ENCODE measurements at regions not wholly inside any gene's neighbourhood (a gene's known extent, or its start where the extent isn't known, plus 50 kb on each side); places are given as distances from the start of the nearest gene placed in this dataset.

GRCh38 chr9:129323376-129323998 lies 145.4 kb upstream of the IER5L start:
- POLR2A ChIA-PET (ENCODE audit: low non-redundant PET), result interaction anchor here (0.6 kb wide), 1 partner anchor 90 kb away, joined by 9 read pairs; no protein-coding TSS in a partner anchor
- DNase-seq (ENCODE audit: low spot score), result no peak
- Histone ChIP-seq H3K4me1 (ENCODE audit: insufficient read depth, low read length, poor library complexity, severe bottlenecking) (peaks cover 30% of the 10 kb centered on the region), H3K4me3 (ENCODE audit: low read depth, low read length, poor library complexity, severe bottlenecking) (no peak overlapping the region), H3K9me3 (ENCODE audit: low read depth, low read length, poor library complexity, severe bottlenecking) (no peaks in the 10 kb centered on the region), H3K27ac (ENCODE audit: low read depth, low read length, poor library complexity, severe bottlenecking) (no peak overlapping the region), H3K36me3 (ENCODE audit: insufficient read depth, low read length, poor library complexity, severe bottlenecking) (no peaks in the 10 kb centered on the region), H3K27me3 (replicated peaks; ENCODE audit: insufficient read depth, low read depth, low read length, poor library complexity) (no peaks in the 10 kb centered on the region)
- intact Hi-C loops (cut with micrococcal nuclease; ENCODE audit: unreplicated experiment), result loop anchor here (5.0 kb wide), 1 partner anchor 289 kb away; no protein-coding TSS in a partner anchor
- BruUV-seq (replicated peaks), result no TSS peak
- CTCF ChIA-PET, result no interaction called here
- TF ChIP-seq EZH2 (IDR thresholded peaks at IDR 0.05; ENCODE audit: borderline replicate concordance, low read depth, low read length, poor library complexity, severe bottlenecking) (no peak), CTCF (conservative IDR thresholded peaks at IDR 0.05; ENCODE audit: low read depth, low read length) (no peak)

DNA sequence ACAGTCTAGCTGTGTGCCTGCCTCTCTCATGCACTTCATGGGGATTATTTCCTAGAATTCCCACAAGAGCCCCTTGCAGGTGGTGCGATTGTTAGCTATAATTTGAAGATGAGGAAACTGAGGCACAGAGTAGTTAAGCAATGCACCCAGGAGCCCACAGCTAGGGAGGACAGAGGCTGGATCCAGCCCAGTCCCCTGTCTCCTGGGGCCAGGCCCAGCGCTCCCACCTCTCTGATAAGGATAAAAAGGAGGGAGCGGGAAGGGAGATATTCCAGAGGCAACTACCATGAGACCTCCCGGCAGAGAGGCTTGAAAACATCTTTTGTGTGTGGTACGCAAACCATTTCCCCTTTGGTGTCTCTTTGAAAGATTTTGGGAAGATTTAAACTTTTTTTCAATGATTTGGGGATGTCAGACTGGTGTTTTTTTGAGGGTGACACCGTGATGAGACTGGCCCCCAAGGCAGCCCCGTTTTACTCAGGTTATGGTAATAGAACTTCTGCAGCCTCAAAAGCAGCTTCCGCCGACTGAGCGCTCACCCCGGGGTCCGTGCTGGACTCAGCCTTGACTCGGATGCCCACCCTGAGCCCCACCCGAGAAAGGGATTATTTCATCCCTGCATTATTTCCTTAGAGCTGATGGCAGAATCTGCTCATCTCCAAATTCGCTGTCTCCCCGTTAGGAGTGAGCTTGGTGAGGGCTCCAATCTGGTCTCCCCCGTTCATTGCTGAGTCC lies 144.7 kb upstream of the IER5L start:
- Histone ChIP-seq H3K27me3 (replicated peaks; ENCODE audit: insufficient read depth, low read depth, low read length, poor library complexity) (no peaks in the 10 kb centered on the region), H3K27ac (ENCODE audit: low read depth, low read length, poor library complexity, severe bottlenecking) (no peak overlapping the region), H3K9me3 (ENCODE audit: low read depth, low read length, poor library complexity, severe bottlenecking) (no peaks in the 10 kb centered on the region), H3K4me3 (ENCODE audit: low read depth, low read length, poor library complexity, severe bottlenecking) (no peak overlapping the region), H3K36me3 (ENCODE audit: insufficient read depth, low read length, poor library complexity, severe bottlenecking) (no peaks in the 10 kb centered on the region), H3K4me1 (ENCODE audit: insufficient read depth, low read length, poor library complexity, severe bottlenecking) (peaks cover 28% of the 10 kb centered on the region)
- POLR2A ChIA-PET (ENCODE audit: low non-redundant PET), result interaction anchor here (0.6 kb wide), 1 partner anchor 91 kb away, joined by 9 read pairs; no protein-coding TSS in a partner anchor
- DNase-seq (ENCODE audit: low spot score), result no peak
- intact Hi-C loops (cut with micrococcal nuclease; ENCODE audit: unreplicated experiment), result loop anchor here (5.0 kb wide), 1 partner anchor 289 kb away; no protein-coding TSS in a partner anchor
- TF ChIP-seq EZH2 (IDR thresholded peaks at IDR 0.05; ENCODE audit: borderline replicate concordance, low read depth, low read length, poor library complexity, severe bottlenecking), result no peak
- TF ChIP-seq CTCF (conservative IDR thresholded peaks at IDR 0.05; ENCODE audit: low read depth, low read length), result no peak
- CTCF ChIA-PET, result no interaction called here
- BruUV-seq (replicated peaks), result no TSS peak

GRCh38 chr9:129322022-129322621 lies 144.1 kb upstream of the IER5L start:
- peaks cover 28% of the 10 kb centered on the region for H3K4me1 ChIP-seq (ENCODE audit: insufficient read depth, low read length, poor library complexity, severe bottlenecking)
- no TSS peak for BruUV-seq (replicated peaks)
- intact Hi-C loops (cut with micrococcal nuclease; ENCODE audit: unreplicated experiment), result loop anchor here (5.0 kb wide), 1 partner anchor 290 kb away; no protein-coding TSS in a partner anchor
- H3K36me3 ChIP-seq (ENCODE audit: insufficient read depth, low read length, poor library complexity, severe bottlenecking), result no peaks in the 10 kb centered on the region
- no peak overlapping the region for H3K27ac ChIP-seq (ENCODE audit: low read depth, low read length, poor library complexity, severe bottlenecking)
- no peak for TF ChIP-seq EZH2 (IDR thresholded peaks at IDR 0.05; ENCODE audit: borderline replicate concordance, low read depth, low read length, poor library complexity, severe bottlenecking)
- no peak for TF ChIP-seq CTCF (conservative IDR thresholded peaks at IDR 0.05; ENCODE audit: low read depth, low read length)
- no peaks in the 10 kb centered on the region for H3K27me3 ChIP-seq (replicated peaks; ENCODE audit: insufficient read depth, low read depth, low read length, poor library complexity)
- DNase-seq (ENCODE audit: low spot score), result no peak
- POLR2A ChIA-PET (ENCODE audit: low non-redundant PET), result no interaction called here
- no peak overlapping the region for H3K4me3 ChIP-seq (ENCODE audit: low read depth, low read length, poor library complexity, severe bottlenecking)
- H3K9me3 ChIP-seq (ENCODE audit: low read depth, low read length, poor library complexity, severe bottlenecking), result no peaks in the 10 kb centered on the region
- CTCF ChIA-PET, result no interaction called here
